GM19238 (cell line): ENCODE measurements at regions not wholly inside any gene's neighbourhood (a gene's known extent, or its start where the extent isn't known, plus 50 kb on each side); places are given as distances from the start of the nearest gene placed in this dataset.
"Not testable (repeated sequence)": the region's sequence is repeated elsewhere in the genome, so short reads cannot be mapped to it uniquely, and the experiment has no call there.

ENCODE experiments used
- DNase-seq: peaks from one replicate; pipeline ENCODE4 v3.0.0; 2011; ENCODE audit warnings: low spot score; ENCODE audit not compliant: insufficient read length

DNA sequence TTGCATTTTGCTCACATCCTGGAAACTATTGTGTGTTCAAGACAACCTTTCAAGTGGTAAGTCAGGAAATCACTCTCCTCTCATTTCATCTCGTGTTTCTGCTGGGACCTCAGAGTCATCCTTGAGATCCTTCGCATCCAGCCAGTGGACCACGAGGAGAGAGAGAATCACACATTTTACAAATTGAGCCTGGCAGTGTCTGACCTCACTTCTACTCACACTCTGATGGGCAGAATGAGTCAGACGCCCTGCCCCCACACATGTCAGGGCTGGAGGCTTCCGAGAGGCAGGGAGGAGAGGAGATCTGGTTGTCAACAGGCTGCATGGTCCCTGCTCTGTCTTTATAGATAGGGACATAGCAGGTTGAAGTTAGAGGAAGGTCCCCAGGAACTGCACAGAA is 509.7 kb downstream of the AJAP1 start:
- DNase-seq, result no peak

GRCh38 chr1:5161372-5161771 is 507.0 kb downstream of the AJAP1 start:
- DNase-seq, result no peak

GRCh38 chr1:5157175-5157574 is 502.8 kb downstream of the AJAP1 start:
- no peak for DNase-seq

DNA sequence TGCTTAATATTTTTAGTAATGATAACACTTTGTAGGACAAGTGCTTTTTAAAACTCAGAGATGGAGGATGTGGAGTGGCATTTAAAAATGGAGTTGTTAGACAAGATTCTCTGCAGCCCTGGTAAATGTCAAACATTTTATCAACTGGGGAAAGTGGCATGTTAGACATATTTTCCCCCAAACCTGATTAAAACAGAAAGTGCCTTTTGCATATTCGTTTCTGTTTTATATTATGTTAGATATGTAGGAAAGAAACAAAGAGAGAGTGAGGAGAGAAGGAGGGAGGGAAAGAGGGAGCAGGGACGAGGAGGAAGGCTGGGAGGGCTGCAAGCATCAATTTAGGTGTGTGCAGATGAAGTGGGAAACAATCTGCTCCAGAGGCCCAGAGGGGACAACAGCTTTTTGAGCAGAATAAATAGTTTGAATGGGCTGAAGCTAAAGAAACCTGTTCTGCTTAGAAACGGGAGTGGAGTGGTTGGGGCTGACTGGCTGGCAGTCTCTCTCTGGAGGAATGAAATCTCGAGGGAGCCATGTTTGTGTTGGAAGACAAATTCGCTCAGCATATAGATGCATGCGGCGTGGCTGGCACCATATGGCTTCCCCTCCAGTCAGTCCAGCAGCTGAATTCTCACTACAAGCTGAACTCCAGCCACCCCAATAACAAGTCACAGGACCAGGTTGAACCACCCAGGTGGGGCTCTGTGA is 502.2 kb downstream of the AJAP1 start:
- DNase-seq, result no peak

- DNase-seq, result no peak
Measured at GRCh38 chr1:5151511-5151910, 497.1 kb downstream of the AJAP1 start.

DNA sequence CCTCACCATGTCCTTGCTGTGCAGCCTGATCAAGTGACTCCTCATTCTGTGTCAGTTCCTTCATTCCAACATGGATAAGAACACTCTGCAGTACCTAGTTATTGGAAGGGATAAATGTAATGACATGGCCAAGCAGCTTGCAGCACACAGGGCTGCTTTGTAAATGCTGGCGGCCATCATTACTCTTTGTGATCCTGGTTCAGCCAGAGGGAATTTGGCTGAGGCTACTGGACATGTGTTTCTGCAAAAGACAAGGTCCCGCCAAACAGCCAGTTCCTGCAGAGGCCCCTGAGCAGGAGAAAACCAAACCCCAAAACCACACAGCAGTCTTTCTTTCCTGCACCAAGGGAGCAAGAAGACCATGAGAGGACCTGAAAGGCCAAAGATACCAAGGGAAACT is 495.8 kb downstream of the AJAP1 start:
- DNase-seq, result no peak

GRCh38 chr1:5147806-5148205 is 493.4 kb downstream of the AJAP1 start:
- no peak for DNase-seq

- DNase-seq, result no peak
Measured at GRCh38 chr1:5142389-5142788, 488.0 kb downstream of the AJAP1 start.

GRCh38 chr1:5141750-5142149 is 487.3 kb downstream of the AJAP1 start:
- DNase-seq, result no peak

GRCh38 chr1:5140962-5141361 is 486.6 kb downstream of the AJAP1 start:
- DNase-seq, result no peak

DNA sequence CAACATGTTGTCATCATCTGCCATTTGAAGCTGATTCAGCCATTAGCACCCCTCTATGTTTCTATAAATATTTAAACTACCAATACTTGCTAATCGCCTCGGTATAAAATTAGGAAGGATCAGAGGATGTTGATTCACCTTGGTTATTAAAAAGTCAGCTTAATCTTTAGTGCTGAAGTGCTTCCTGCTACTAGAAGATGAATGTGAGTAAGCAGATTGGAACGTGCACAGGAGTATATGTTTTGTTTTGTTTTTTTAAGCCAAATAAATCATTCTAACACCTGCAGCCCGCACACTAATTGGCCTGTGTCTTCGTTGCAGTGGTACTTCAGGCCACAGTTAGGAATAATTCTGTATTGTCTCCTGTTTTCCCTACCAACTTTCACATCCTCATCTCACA is 485.7 kb downstream of the AJAP1 start:
- no peak for DNase-seq

DNA sequence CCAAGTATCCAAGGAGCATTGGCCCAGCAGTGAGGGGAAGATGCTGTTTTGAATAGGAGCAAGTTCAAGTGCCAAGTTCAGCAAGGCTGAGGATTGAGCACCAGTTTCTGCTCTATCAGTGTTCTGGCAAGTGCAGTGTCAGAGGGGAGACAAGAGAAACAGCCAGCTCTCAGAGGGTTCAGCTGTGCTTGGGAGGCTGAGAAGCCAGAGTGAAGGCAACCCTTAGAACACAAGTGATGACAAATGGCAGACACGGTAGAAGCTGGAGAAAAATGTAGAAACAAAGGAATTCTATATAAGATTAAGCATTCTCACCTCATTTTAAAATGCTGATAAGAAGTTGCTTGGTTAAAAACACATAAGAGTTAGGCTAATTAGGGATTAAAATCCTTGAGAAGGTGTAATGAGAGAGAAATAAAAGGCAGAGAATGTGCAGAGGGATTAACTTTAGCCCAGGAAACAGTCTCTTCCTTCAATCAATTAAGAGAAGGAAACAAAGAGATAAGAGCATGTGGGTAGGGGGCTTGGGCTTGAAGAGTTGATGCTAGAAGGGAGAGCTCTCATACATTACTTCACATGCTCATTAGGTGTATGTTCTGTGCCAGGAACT is 475.4 kb downstream of the AJAP1 start:
- DNase-seq, result no peak

DNA sequence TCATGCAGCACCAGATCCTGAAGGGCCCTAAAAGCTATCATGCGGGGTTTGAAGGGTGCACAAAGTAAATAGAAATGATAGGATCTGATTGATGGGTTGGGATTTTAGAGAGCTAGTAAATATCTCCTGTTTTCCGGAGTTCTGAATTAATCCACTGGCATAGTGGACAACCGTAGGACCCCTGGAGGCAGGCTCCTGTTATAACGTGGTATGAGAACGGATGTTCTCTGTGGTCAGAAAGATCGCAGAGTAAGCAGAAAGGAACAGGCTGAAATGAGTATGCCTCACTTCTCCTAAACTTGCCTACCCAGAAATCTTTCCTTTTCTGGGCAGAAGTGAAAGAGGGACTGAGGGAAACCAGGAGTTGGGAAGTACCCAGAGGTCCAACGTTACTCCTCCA is 470.8 kb downstream of the AJAP1 start:
- no peak for DNase-seq

- no peak for DNase-seq
Measured at GRCh38 chr1:5120559-5120958, 466.1 kb downstream of the AJAP1 start.

- no peak for DNase-seq
Measured at GRCh38 chr1:5119366-5120234, 465.2 kb downstream of the AJAP1 start.

DNA sequence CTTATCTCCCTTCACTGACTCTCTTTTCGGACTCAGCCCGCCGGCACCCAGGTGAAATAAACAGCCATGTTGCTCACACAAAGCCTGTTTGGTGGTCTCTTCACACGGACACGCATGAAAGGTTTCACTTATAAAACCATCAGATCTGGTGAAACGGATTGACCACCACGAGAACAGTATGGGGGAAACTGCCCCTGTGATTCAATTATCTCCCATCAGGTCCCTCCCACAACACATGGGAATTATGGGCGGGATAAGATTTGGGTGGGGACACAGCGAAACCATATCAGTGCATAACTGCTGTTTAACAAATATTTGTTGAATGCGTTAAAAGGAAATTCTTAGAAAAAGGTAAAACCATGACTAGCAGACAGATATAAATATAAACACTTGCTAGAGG is 464.4 kb downstream of the AJAP1 start:
- not testable (repeated sequence) for DNase-seq

GRCh38 chr1:5118292-5118691 is 463.9 kb downstream of the AJAP1 start:
- DNase-seq, result not testable (repeated sequence)

DNA sequence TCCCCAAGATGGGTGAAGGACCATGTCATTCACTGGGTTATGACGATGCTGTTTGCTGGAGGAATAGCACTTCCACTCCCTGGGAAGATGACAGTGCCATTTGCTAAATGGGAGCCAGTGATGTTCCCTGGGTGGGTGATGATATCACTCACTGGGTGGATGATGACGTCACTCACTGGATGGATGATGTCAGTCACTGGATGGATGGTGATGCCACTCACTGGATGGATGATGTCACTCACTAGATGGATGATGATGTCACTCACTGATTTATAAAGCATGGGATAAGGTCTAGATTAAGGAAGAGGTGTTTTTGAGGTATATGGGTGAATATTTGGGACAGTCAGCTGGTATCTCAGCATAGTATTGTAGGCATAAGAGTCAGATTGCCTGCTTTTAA is 457.2 kb downstream of the AJAP1 start:
- DNase-seq, result no peak

GRCh38 chr1:5110508-5110907 is 456.1 kb downstream of the AJAP1 start:
- DNase-seq, result no peak

DNA sequence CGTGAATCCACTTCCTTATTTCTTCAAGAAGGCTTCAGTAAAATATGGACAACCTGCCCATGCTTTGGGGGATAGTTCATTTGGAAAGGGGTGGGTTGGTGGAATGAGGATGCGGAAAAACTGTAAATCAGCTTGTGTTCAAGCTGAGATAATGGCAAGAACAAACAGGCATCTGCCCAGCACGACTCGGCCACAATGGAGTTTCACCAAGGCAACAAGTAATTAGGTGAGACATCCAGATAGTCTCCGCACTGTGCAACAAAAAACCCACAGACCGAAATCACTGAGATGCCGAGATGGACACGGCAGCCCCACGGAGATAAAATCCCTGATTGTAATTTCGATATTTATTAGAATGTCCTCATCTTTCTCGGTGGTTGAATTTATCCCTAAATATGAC is 455.2 kb downstream of the AJAP1 start:
- no peak for DNase-seq

DNA sequence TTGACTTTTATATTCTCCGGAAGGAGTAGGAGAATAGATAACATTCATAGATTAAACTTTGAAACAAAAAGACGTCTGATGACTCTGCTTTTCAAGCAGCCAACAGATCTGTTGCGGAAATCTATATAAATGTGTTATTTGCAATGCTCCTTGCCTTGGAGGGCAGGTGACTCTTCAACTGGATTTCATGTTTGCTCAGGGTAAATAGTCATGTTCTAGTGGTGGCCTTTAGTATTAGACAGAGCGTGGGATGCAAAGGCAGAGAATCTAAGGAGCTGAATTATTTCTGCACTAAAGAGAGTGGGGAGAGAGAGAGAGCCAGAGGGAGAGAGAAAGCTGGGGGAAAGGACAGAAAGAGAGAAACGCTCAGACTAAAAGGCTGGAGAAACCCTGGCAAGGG is 454.3 kb downstream of the AJAP1 start:
- DNase-seq, result no peak

DNA sequence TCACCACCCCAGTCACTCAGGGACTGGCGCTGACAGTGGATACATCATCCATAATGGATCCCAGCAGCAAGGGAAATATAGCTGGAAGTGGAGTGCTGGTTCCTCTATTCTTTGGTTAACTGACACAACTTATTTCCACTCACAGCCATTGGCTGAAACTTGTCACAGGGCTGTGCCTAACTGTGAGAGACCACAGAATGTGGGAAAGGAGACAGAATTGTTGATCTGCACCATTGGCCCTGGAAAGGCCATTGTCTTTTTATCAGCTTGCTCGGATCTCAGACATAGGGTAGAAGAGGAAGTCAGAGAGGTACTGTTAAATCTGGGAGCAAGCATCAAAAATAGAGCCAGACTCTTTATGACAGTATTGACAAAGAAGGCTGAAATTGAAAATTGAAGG is 451.3 kb downstream of the AJAP1 start:
- no peak for DNase-seq
